ENCODE measurements at regions not wholly inside any gene's neighbourhood (a gene's known extent, or its start where the extent isn't known, plus 50 kb on each side); places are given as distances from the start of the nearest gene placed in this dataset.

DNA sequence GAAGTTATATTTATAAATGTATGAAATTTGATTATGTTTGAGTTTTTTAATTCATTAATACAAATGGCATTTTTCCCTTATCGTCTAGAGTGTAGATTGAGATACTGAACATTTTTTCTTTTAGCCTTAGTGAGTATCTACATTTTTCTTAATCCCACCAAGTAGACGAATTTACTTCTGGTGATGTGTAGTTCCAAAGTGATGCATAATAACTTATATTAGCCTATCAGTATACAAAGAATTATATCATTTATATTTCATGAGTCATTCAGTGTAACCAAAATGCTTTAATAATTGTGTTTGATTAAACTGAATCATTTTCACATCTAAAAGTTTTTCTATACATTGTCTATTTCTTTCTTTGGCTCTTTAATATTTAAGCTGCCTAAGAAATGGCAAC is 745.6 kb upstream of the LUZP2 start:
- H3K4me3 ChIP-seq (ENCODE audit: low read length), result no peak overlapping the region
- DNase-seq (ENCODE audit: low read depth), result no peak
- TF ChIP-seq CTCF (IDR thresholded peaks at IDR 0.05; ENCODE audit: insufficient read depth, low read depth, low read length, missing control alignments), result no peak

- no peak for DNase-seq (ENCODE audit: low read depth)
- no peak overlapping the region for H3K4me3 ChIP-seq (ENCODE audit: low read length)
- no peak for TF ChIP-seq CTCF (IDR thresholded peaks at IDR 0.05; ENCODE audit: insufficient read depth, low read depth, low read length, missing control alignments)
Observed at GRCh38 chr11:23755076-23755475, 741.8 kb upstream of the LUZP2 start.

GRCh38 chr11:23755769-23756168 is 741.1 kb upstream of the LUZP2 start:
- DNase-seq (ENCODE audit: low read depth), result no peak
- no peak for TF ChIP-seq CTCF (IDR thresholded peaks at IDR 0.05; ENCODE audit: insufficient read depth, low read depth, low read length, missing control alignments)
- no peak overlapping the region for H3K4me3 ChIP-seq (ENCODE audit: low read length)

- no peak for DNase-seq (ENCODE audit: low read depth)
- TF ChIP-seq CTCF (IDR thresholded peaks at IDR 0.05; ENCODE audit: insufficient read depth, low read depth, low read length, missing control alignments), result no peak
Observed at GRCh38 chr11:23759489-23759888, 737.4 kb upstream of the LUZP2 start.

DNA sequence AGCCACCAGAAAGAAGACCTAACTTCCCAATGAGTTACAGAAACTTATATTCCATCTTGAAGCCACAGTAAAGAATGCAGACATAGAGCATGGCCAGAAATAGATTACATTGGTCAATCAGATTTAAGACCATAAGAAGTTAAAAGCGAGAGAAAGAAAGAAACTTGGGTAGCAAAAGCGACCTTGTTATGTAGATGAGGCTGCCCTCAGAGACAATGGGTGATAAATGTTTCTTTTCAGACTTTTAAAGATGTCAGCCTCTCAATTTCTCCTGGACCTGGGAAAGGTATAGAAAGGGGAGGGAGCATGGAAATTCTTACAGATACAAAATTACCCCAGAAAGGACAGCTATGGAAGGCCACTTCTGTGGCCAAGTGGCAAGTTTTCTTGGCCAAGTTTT is 732.6 kb upstream of the LUZP2 start:
- no peak for TF ChIP-seq CTCF (IDR thresholded peaks at IDR 0.05; ENCODE audit: insufficient read depth, low read depth, low read length, missing control alignments)
- no peak overlapping the region for H3K4me3 ChIP-seq (ENCODE audit: low read length)
- no peak for DNase-seq (ENCODE audit: low read depth)

More at GRCh38 chr11:23759489-23759888, 737.4 kb upstream of the LUZP2 start:
- H3K4me3 ChIP-seq (ENCODE audit: low read length), result no peak overlapping the region

GRCh38 chr11:23765682-23766252 is 731.1 kb upstream of the LUZP2 start:
- no peak for TF ChIP-seq CTCF (IDR thresholded peaks at IDR 0.05; ENCODE audit: insufficient read depth, low read depth, low read length, missing control alignments)
- no peak for DNase-seq (ENCODE audit: low read depth)

DNA sequence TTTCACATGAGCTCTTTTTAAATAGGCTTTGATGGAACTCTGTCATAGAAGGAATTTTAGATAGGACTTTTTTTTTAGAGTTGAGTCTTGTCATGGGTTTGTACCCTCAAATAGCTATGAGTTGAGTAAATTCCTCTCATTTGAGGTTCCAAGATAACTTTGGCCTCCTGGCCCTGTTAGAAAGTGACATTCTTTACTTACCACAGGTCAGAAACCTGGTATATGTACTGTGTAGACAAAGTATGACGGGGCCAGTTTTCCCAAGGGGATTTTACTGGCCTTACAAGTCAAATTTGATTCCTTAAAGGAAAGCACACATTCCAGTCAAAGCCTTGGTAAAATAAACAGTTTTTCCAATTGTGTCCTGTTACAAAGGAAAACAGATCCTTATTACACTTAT is 729.3 kb upstream of the LUZP2 start:
- TF ChIP-seq CTCF (IDR thresholded peaks at IDR 0.05; ENCODE audit: insufficient read depth, low read depth, low read length, missing control alignments), result no peak
- no peak for DNase-seq (ENCODE audit: low read depth)
- no peak overlapping the region for H3K4me3 ChIP-seq (ENCODE audit: low read length)

More at GRCh38 chr11:23765682-23766252, 731.1 kb upstream of the LUZP2 start:
- H3K4me3 ChIP-seq (ENCODE audit: low read length), result no peak overlapping the region
